HG02970 (cell line): ENCODE measurements at regions not wholly inside any gene's neighbourhood (a gene's known extent, or its start where the extent isn't known, plus 50 kb on each side); places are given as distances from the start of the nearest gene placed in this dataset.

Experiments used
- ATAC-seq: cut with Tn5 transposase; IDR thresholded peaks from one replicate; pipeline ENCODE4 v1.9.1; 2021; ENCODE audit warnings: mild to moderate bottlenecking, moderate library complexity, moderate number of reproducible peaks; ENCODE audit not compliant: unreplicated experiment, low FRiP score

DNA sequence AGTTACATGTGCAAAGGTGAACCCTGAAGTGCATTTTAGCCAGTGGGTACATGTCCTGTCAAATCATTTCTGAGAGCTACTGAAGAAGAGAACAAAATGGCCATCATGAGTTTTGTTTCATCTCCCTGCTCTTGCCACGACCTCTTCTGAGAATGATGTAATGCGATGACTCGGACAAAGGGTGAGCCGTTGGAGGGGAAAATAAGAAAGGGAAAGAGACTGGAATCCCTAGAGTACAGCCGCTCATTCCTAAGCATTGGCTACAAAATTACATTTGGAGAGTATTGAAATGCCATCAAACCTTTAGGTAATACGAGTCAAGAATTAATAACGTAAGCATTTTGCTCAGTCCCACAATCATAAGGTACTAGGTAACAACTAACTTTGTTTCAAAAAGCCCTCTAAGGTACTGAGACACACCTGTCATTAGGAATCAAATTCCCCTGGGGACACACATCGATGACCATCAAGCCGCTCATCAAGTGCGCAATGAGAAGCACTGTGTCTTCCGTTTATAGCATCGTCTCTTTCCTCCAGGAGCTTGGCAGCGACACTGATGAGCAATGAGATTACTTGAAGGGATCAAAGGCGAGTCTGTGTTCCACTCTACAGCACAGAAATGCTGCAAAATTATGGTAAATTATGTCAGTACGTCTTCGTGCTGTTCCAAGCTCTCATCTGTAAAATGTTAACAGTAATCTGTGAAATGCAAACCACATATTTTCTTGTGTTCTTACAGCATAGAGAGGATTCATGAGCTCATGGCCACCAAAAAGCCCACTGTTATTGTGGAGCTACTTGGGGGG lies 97.3 kb upstream of the PIEZO2 start:
- ATAC-seq, result no peak

DNA sequence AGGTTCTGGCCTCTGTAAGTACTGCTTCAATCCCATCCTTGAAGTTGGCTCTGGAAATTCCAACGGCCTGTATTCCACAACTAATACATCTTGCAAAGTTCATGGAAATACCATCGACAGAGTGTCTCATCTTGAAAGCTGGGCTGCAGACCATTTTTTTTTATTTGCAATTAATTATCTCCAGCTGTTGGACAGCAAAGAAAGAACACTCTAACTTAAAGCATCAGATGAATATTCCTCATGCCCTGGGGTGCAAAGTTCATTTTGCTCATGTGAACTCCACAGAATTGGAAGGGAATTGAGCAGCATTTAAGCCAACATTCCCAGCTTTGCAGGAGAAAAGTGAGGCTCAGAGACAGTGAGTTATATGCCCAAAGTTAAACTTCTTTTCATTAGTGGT lies 96.5 kb upstream of the PIEZO2 start:
- ATAC-seq, result no peak

DNA sequence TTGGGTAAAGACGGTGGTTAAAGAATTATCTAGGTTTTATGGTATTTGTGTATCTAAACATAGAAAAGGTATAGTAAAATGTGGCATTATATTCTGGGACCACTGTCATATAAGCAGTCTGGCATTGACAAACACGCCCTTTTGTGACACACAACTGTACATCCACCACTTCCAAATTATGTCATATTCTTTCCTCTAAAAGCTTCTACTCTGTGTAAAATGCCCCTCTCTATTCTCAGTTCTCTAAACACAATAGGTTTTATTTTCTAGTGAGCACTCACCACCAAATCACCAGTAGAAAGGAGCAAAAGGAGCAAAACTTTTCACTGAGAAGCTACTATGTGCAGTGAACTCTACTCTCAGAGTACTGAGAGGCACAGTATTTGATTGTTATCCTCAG lies 88.1 kb upstream of the PIEZO2 start:
- ATAC-seq, result no peak

DNA sequence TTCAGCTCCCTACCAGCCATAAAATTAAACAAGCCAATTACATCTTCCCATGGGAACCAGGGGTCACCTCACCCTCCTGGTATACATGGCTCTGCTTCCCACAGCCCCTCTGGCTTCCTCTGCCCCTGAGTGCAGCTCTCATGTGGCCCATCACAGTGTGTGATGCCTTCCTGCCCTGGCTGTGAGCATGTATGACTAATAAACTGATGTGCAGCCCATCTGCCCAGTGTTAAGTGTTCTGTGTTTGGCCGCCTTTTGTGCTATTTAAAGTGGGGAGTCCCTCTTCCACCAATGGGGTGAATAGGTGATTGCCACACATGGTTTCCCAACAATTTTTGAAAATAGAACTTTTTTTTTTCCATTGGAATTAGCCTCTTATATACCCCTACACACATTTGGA lies 87.7 kb upstream of the PIEZO2 start:
- no peak for ATAC-seq

DNA sequence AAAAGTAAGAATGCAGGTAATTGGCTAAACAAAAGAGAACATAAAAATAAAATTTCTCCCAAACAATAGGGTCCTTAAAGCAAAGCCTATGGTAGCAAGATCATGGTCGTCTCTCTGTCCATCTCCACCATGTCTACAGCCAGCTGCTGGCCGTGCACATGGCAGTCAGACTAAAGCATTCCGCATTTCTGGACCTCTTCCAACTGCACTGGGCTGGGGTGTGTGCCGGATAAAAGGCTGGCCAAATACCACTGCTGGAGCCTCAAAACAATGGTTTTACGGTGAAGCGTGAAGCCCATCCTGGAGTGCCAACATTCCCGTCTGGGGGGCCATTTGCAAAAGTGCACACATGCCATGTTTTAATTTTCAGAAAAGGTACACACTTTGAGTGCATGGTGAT lies 74.8 kb upstream of the PIEZO2 start:
- ATAC-seq, result no peak

DNA sequence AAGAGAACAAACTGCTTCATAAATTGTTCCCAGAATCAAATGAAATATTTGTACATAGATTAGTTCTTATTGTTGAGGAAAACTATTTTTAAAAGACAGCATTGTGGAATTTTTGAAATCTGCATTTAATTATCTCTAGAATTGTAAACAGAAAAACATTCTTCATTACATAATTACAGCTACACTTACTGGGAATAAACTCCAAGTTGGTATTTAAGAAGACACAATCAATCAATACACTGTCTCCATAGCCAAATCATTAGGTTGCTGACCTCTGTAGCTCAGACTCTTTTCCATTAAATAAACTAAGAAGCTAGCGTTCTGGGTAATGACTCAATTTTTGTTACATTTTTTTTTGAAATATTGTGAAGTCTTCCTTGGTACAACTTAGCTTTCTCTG lies 70.2 kb upstream of the PIEZO2 start:
- no peak for ATAC-seq

DNA sequence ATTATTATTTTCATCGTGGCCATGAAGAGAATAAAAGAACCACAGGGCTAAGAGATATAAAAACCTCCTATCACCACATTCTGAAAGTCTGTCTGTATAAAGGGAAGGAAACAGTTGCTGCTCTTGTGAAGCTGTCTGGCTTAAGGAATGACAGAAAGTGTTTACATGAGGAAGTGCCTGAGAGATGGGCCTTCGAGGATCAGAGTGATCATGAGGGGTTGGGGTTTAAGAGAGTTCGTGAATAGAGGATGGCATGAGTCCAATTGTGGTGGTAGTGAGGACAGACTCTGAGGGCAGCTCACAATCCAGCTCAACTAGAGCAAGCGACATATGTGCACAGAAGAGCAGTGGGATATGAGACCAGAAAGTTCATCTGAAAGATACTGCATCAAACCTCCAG lies 65.8 kb upstream of the PIEZO2 start:
- no peak for ATAC-seq

DNA sequence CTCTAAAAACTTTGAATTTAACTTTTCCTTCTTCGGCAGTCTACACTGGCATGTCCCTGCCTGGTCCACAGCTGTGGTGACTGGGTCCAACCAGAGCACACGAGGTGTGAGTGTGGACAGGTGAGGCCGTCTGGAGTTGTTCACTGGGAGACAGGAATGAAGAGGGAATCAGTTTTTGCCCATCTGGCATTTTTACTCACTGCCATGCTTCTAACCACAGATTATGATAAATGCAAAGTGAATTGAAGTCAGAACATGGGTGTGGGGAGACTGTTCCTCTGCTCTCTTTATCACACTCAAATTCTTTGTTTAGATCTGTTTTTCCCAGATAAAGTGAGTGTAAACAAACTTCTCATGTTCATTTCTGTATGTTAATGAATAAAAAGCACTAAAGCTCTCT lies 54.7 kb upstream of the PIEZO2 start:
- ATAC-seq, result no peak

DNA sequence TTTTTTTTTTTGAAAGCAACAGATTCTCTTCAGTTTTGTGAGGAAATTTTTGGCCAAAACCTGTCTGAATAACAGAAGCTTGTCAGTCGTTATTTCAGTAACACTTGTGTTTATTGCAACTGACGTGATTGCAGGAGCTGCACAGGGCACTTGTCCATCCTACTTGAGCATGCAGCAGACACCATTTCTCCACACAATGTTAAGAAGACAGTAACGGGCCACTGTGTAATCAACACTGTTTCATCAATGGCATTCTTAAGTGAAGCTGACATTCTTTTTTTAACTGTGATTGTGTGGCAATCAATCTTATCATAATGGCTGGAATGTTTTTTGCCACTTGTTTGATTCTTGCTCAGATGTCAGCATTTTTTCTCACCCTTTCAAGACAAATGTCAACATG lies 50.1 kb upstream of the PIEZO2 start:
- ATAC-seq, result no peak
